Hematopoietic multipotent progenitor cell (in vitro differentiated cells): ENCODE measurements at regions not wholly inside any gene's neighbourhood (a gene's known extent, or its start where the extent isn't known, plus 50 kb on each side); places are given as distances from the start of the nearest gene placed in this dataset.
"Not testable (repeated sequence)": the region's sequence is repeated elsewhere in the genome, so short reads cannot be mapped to it uniquely, and the experiment has no call there.

Source experiments
- DNase-seq, 3 donors: peaks; one replicate each; pipeline ENCODE4 v3.0.0-alpha.2; 2011 to 2015; ENCODE audit warnings: low read depth in 2 of 3, low spot score in 2 of 3

- no peak for DNase-seq
Measured at GRCh38 chr10:33635967-33636515, 301.6 kb upstream of the NRP1 start.

- DNase-seq = no peak
Measured at GRCh38 chr10:33632432-33632831, 298.0 kb upstream of the NRP1 start.

- no peak for DNase-seq
Measured at GRCh38 chr10:33631991-33632390, 297.5 kb upstream of the NRP1 start.

- no peak for DNase-seq
Measured at GRCh38 chr10:33630761-33631160, 296.3 kb upstream of the NRP1 start.

- no peak for DNase-seq
Measured at GRCh38 chr10:33627611-33628010, 293.1 kb upstream of the NRP1 start.

GRCh38 chr10:33626798-33627466, 292.5 kb upstream of the NRP1 start:
- DNase-seq = no peak

GRCh38 chr10:33623669-33624068, 289.2 kb upstream of the NRP1 start:
- no peak for DNase-seq

GRCh38 chr10:33621101-33621500, 286.6 kb upstream of the NRP1 start:
- DNase-seq = no peak

GRCh38 chr10:33618196-33618595, 283.7 kb upstream of the NRP1 start:
- no peak for DNase-seq

- no peak for DNase-seq
Measured at GRCh38 chr10:33617381-33618080, 283.1 kb upstream of the NRP1 start.

GRCh38 chr10:33616956-33617355, 282.5 kb upstream of the NRP1 start:
- DNase-seq = no peak

- no peak for DNase-seq
Measured at GRCh38 chr10:33612551-33612950, 278.1 kb upstream of the NRP1 start.

- no peak for DNase-seq
Measured at GRCh38 chr10:33612116-33612515, 277.6 kb upstream of the NRP1 start.

GRCh38 chr10:33611423-33611822, 277.0 kb upstream of the NRP1 start:
- no peak for DNase-seq

GRCh38 chr10:33609546-33609945, 275.1 kb upstream of the NRP1 start:
- DNase-seq = no peak

GRCh38 chr10:33602278-33602677, 267.8 kb upstream of the NRP1 start:
- DNase-seq = no peak

- DNase-seq = no peak
Measured at GRCh38 chr10:33600381-33600780, 265.9 kb upstream of the NRP1 start.

GRCh38 chr10:33596422-33596821, 262.0 kb upstream of the NRP1 start:
- DNase-seq = no peak

- no peak for DNase-seq
Measured at GRCh38 chr10:33594475-33594874, 260.0 kb upstream of the NRP1 start.

GRCh38 chr10:33588974-33589600, 254.6 kb upstream of the NRP1 start:
- no peak for DNase-seq

- DNase-seq = not testable (repeated sequence)
Measured at GRCh38 chr10:33584596-33584995, 250.1 kb upstream of the NRP1 start.

- DNase-seq = no peak
Measured at GRCh38 chr10:33579996-33580395, 245.5 kb upstream of the NRP1 start.
